Spleen (tissue), 11 donors: ENCODE measurements at regions not wholly inside any gene's neighbourhood (a gene's known extent, or its start where the extent isn't known, plus 50 kb on each side); places are given as distances from the start of the nearest gene placed in this dataset.

Source experiments
- DNase-seq: peaks from one replicate; pipeline ENCODE4 v3.0.0-alpha.2; 2020
- H3K27ac ChIP-seq, 8 donors: fragments of 200-600 bp; sonication (generic) in 7 of 8; 1 replicate in 4 of 8; 2 replicates in 4 of 8; pipeline versions ENCODE4 v1.5.0 to v1.8.0; 2016 to 2021; ENCODE audit warnings: inconsistent platforms in 4 of 8, mild to moderate bottlenecking in 4 of 8, moderate library complexity in 1 of 8
- H3K27me3 ChIP-seq, 7 donors: fragments of 200-600 bp; sonication (generic) in 6 of 7; replicated peaks in 1 of 7; 1 replicate in 4 of 7; 2 replicates in 3 of 7; pipeline versions ENCODE4 v1.5.0 to v1.8.0; 2016 to 2021; ENCODE audit warnings: inconsistent platforms in 3 of 7, mild to moderate bottlenecking in 1 of 7
- H3K36me3 ChIP-seq, 6 donors: fragments of 200-600 bp; sonication (generic) in 5 of 6; 1 replicate in 4 of 6; 2 replicates in 2 of 6; pipeline versions ENCODE4 v1.5.0 to v1.8.0; 2016 to 2021; ENCODE audit warnings: inconsistent platforms in 2 of 6
- H3K4me1 ChIP-seq, 6 donors: fragments of 200-600 bp; sonication (generic) in 5 of 6; 1 replicate in 3 of 6; 2 replicates in 3 of 6; pipeline versions ENCODE4 v1.5.0 to v1.8.0; 2016 to 2021; ENCODE audit warnings: inconsistent platforms in 3 of 6
- H3K4me3 ChIP-seq, 8 donors: fragments of 200-600 bp; sonication (generic) in 7 of 8; 1 replicate in 4 of 8; 2 replicates in 4 of 8; pipeline versions ENCODE4 v1.5.0 to v1.8.0; 2016 to 2021; ENCODE audit warnings: inconsistent platforms in 4 of 8, mild to moderate bottlenecking in 4 of 8, moderate library complexity in 2 of 8
- H3K9me3 ChIP-seq, 8 donors: fragments of 200-600 bp; sonication (generic) in 7 of 8; 1 replicate in 4 of 8; 2 replicates in 4 of 8; pipeline versions ENCODE4 v1.5.0 to v1.8.0; 2016 to 2021; ENCODE audit warnings: inconsistent platforms in 4 of 8
- CTCF ChIP-seq, 11 experiments: fragments of 200-600 bp in 7 of 11; fragments of 450-650 bp in 4 of 11; sonication (generic) in 4 of 11; IDR thresholded peaks in 8 of 11; conservative IDR thresholded peaks in 3 of 11; 1 replicate in 7 of 11; 2 replicates in 4 of 11; pipeline versions ENCODE4 v1.4.0 to v1.8.0; 2016 to 2021; ENCODE audit warnings: antibody characterized with exemption in 11 of 11, inconsistent platforms in 4 of 11, mild to moderate bottlenecking in 1 of 11
- POLR2A ChIP-seq, 3 donors: fragments of 450-650 bp; IDR thresholded peaks; one replicate each; pipeline ENCODE4 v1.5.1; 2017; ENCODE audit warnings: antibody characterized with exemption in 3 of 3, mild to moderate bottlenecking in 1 of 3
- POLR2AphosphoS5 ChIP-seq, 3 donors: sonication (generic); formaldehyde crosslinking; IDR thresholded peaks; one replicate each; pipeline ENCODE4 v1.5.1; 2017; ENCODE audit warnings: antibody characterized with exemption in 3 of 3
- WGBS, 5 donors: extraction: QIAGEN DNeasy Blood & Tissue Kit in 3 of 5; methylation state at CpG; one replicate each; pipeline versions ENCODE4 v1.1.5 to v1.1.7; 2013 to 2018; 5-methylcytosine and 5-hydroxymethylcytosine counted together
- intact Hi-C: fragments of 100-400 bp; cut with DNase I; formaldehyde crosslinking; loops from one replicate; pipeline ENCODE4 v1.15.0; 2023; ENCODE audit warnings: low total_unique reads
- donor health status: healthy with polysubstance abuse.
- donor health status: DM: no; HTN: no; CAD: no; lungs with moderate emphysema.
- donor health status: DM: no; HTN: no; CAD: no.
- donor health status: Bipolar disorder and iron deficiency.
- donor health status: healthy.
- donor health status: DM: no; HTN: no; CAD: no.
- donor health status: DM: yes; HTN: yes; CAD: no.

- no peak for DNase-seq
- Histone ChIP-seq H3K4me3 (no peak overlapping the region), H3K9me3 (peaks cover 0 to 14% (median 7%) of the 10 kb centered on the region in 8 donors), H3K27ac (no peak overlapping the region), H3K4me1 (no peaks in the 10 kb centered on the region), H3K27me3 (no peaks in the 10 kb centered on the region), H3K36me3 (no peaks in the 10 kb centered on the region)
- TF ChIP-seq POLR2A (IDR thresholded peaks at IDR 0.05) (no peak), CTCF (IDR thresholded peaks at IDR 0.05 in 8 of 11, conservative IDR thresholded peaks at IDR 0.05 in 3 of 11) (no peak), POLR2AphosphoS5 (IDR thresholded peaks at IDR 0.05) (no peak)
- intact Hi-C loops, result no loop called here
Observed at GRCh38 chr3:103614719-103615118, 1179.9 kb downstream of the ZPLD1 start.

GRCh38 chr3:103617961-103618360, 1183.1 kb downstream of the ZPLD1 start:
- Histone ChIP-seq H3K4me3 (no peak overlapping the region), H3K4me1 (no peaks in the 10 kb centered on the region), H3K9me3 (peaks cover 0 to 17% (median 7%) of the 10 kb centered on the region in 8 donors), H3K27ac (no peak overlapping the region), H3K36me3 (no peaks in the 10 kb centered on the region), H3K27me3 (no peaks in the 10 kb centered on the region)
- TF ChIP-seq POLR2A (IDR thresholded peaks at IDR 0.05) (no peak), CTCF (IDR thresholded peaks at IDR 0.05 in 8 of 11, conservative IDR thresholded peaks at IDR 0.05 in 3 of 11) (no peak), POLR2AphosphoS5 (IDR thresholded peaks at IDR 0.05) (no peak)
- DNase-seq, result no peak
- intact Hi-C loops, result no loop called here
- 6 to 18% (median 13%) methylated on average over 2 of the region's 2 CpGs for WGBS, 5 donors

GRCh38 chr3:103624271-103624670, 1189.5 kb downstream of the ZPLD1 start:
- H3K4me1 ChIP-seq, result no peaks in the 10 kb centered on the region
- H3K27ac ChIP-seq, result no peak overlapping the region
- WGBS, 5 donors, result 8 to 32% (median 21%) methylated on average over 1 of the region's 1 CpG
- H3K4me3 ChIP-seq, result no peak overlapping the region
- DNase-seq, result no peak
- intact Hi-C loops, result no loop called here
- TF ChIP-seq POLR2AphosphoS5 (IDR thresholded peaks at IDR 0.05), result no peak
- no peak for TF ChIP-seq CTCF (IDR thresholded peaks at IDR 0.05 in 8 of 11, conservative IDR thresholded peaks at IDR 0.05 in 3 of 11)
- no peak for TF ChIP-seq POLR2A (IDR thresholded peaks at IDR 0.05)
- no peaks in the 10 kb centered on the region for H3K27me3 ChIP-seq
- peaks cover 0 to 22% (median 15%) of the 10 kb centered on the region in 8 donors for H3K9me3 ChIP-seq
- H3K36me3 ChIP-seq, result no peaks in the 10 kb centered on the region

GRCh38 chr3:103629391-103629790, 1194.6 kb downstream of the ZPLD1 start:
- no peaks in the 10 kb centered on the region for H3K27me3 ChIP-seq
- WGBS, 5 donors, result 69 to 93% (median 79%) methylated on average over 1 of the region's 1 CpG
- H3K9me3 ChIP-seq, result peaks cover 0 to 46% (median 36%) of the 10 kb centered on the region in 8 donors
- no peak for TF ChIP-seq POLR2A (IDR thresholded peaks at IDR 0.05)
- TF ChIP-seq POLR2AphosphoS5 (IDR thresholded peaks at IDR 0.05), result no peak
- no peak for TF ChIP-seq CTCF (IDR thresholded peaks at IDR 0.05 in 8 of 11, conservative IDR thresholded peaks at IDR 0.05 in 3 of 11)
- H3K4me1 ChIP-seq, result no peaks in the 10 kb centered on the region
- DNase-seq, result no peak
- intact Hi-C loops, result no loop called here
- H3K4me3 ChIP-seq, result no peak overlapping the region
- H3K36me3 ChIP-seq, result no peaks in the 10 kb centered on the region
- H3K27ac ChIP-seq, result no peak overlapping the region
